Neural cell (in vitro differentiated cells): ENCODE measurements at regions not wholly inside any gene's neighbourhood (a gene's known extent, or its start where the extent isn't known, plus 50 kb on each side); places are given as distances from the start of the nearest gene placed in this dataset.

Experiments used
- H2AFZ ChIP-seq: fragments of 200-600, 300-800 bp; sonication (generic), shearing (Covaris generic); 2 replicates; pipeline ENCODE4 v1.6.0; 2014; ENCODE audit warnings: low read depth, mild to moderate bottlenecking, antibody characterized with exemption, low read length, moderate library complexity
- H3F3A ChIP-seq: fragments of 200-600 bp; shearing (Covaris generic); 2 replicates; pipeline ENCODE4 v1.6.1; 2016; ENCODE audit warnings: mild to moderate bottlenecking, moderate library complexity, mixed read lengths, antibody characterized with exemption, low read length; ENCODE audit not compliant: insufficient read depth, poor library complexity, severe bottlenecking
- H3K27ac ChIP-seq: fragments of 200-600, 300-800 bp; sonication (generic), shearing (Covaris generic); 2 replicates; pipeline ENCODE4 v1.5.1; 2014; ENCODE audit warnings: mild to moderate bottlenecking, low read length, moderate library complexity
- H3K27me3 ChIP-seq: fragments of 300-800, 200-600 bp; sonication (generic), shearing (Covaris generic); 2 replicates; pipeline ENCODE4 v1.6.0; 2014; ENCODE audit warnings: mild to moderate bottlenecking, low read depth, low read length, moderate library complexity; ENCODE audit not compliant: insufficient read depth
- H3K36me3 ChIP-seq: fragments of 300-800, 200-600 bp; sonication (generic), shearing (Covaris generic); 2 replicates; pipeline ENCODE4 v1.5.1; 2014; ENCODE audit warnings: mild to moderate bottlenecking, antibody characterized with exemption, low read length, moderate library complexity; ENCODE audit not compliant: insufficient read depth
- H3K4me2 ChIP-seq: fragments of 300-800, 200-600 bp; sonication (generic), shearing (Covaris generic); 2 replicates; pipeline ENCODE4 v1.6.0; 2014; ENCODE audit warnings: mild to moderate bottlenecking, low read length
- H3K4me3 ChIP-seq: fragments of 300-800, 200-600 bp; sonication (generic), shearing (Covaris generic); 2 replicates; pipeline ENCODE4 v1.5.1; 2014; ENCODE audit warnings: mild to moderate bottlenecking, low read length, moderate library complexity
- H3K79me2 ChIP-seq: fragments of 200-600 bp; shearing (Covaris generic); replicated peaks from 2 replicates; pipeline ENCODE4 v1.6.0; 2014; ENCODE audit warnings: mild to moderate bottlenecking, low read length, moderate library complexity; ENCODE audit not compliant: insufficient read depth
- H3K9ac ChIP-seq: fragments of 300-800, 200-600 bp; sonication (generic), shearing (Covaris generic); 2 replicates; pipeline ENCODE4 v1.6.1; 2016; ENCODE audit warnings: mild to moderate bottlenecking, low read length, mixed read lengths
- H3K9me2 ChIP-seq: fragments of 200-600 bp; shearing (Covaris generic); 2 replicates; pipeline ENCODE4 v1.6.1; 2016; ENCODE audit warnings: mild to moderate bottlenecking, low read length, mixed read lengths; ENCODE audit not compliant: insufficient read depth
- H3K9me3 ChIP-seq: fragments of 200-600, 300-800 bp; sonication (generic), shearing (Covaris generic); 2 replicates; pipeline ENCODE4 v1.6.1; 2016; ENCODE audit warnings: mild to moderate bottlenecking, mixed run types, low read length, moderate library complexity, mixed read lengths
- H4K20me1 ChIP-seq: fragments of 200-600 bp; shearing (Covaris generic); 2 replicates; pipeline ENCODE4 v1.6.1; 2016; ENCODE audit warnings: mild to moderate bottlenecking, mixed run types; ENCODE audit not compliant: insufficient read depth
- EP300 ChIP-seq: fragments of 450-650 bp; conservative IDR thresholded peaks from 2 replicates; pipeline ENCODE4 v1.6.1; 2014; ENCODE audit warnings: antibody characterized with exemption, mild to moderate bottlenecking, moderate library complexity; ENCODE audit not compliant: poor library complexity, severe bottlenecking
- EZH2 ChIP-seq: fragments of 200-600, 300-800 bp; shearing (Covaris generic), sonication (generic); IDR thresholded peaks from 2 replicates; pipeline ENCODE4 v1.6.1; 2014; ENCODE audit warnings: antibody characterized with exemption, low read length, borderline replicate concordance, mild to moderate bottlenecking; ENCODE audit not compliant: insufficient read depth, poor library complexity, severe bottlenecking
- MXI1 ChIP-seq: fragments of 450-650 bp; conservative IDR thresholded peaks from 2 replicates; pipeline ENCODE4 v1.6.1; 2014; ENCODE audit warnings: antibody characterized with exemption, mild to moderate bottlenecking; ENCODE audit not compliant: poor library complexity, severe bottlenecking
- POLR2AphosphoS5 ChIP-seq: IDR thresholded peaks from 2 replicates; pipeline ENCODE4 v1.6.1; 2012
- RAD21 ChIP-seq: fragments of 450-650 bp; conservative IDR thresholded peaks from 2 replicates; pipeline ENCODE4 v1.6.1; 2014; ENCODE audit warnings: antibody characterized with exemption, mild to moderate bottlenecking, moderate library complexity
- SMC3 ChIP-seq: fragments of 450-650 bp; conservative IDR thresholded peaks from 2 replicates; pipeline ENCODE4 v1.6.1; 2014; ENCODE audit warnings: antibody characterized with exemption, mild to moderate bottlenecking, moderate library complexity; ENCODE audit not compliant: poor library complexity
- TAF1 ChIP-seq: IDR thresholded peaks from 2 replicates; pipeline ENCODE4 v1.6.1; 2012; ENCODE audit warnings: low read depth
- TF ChIP-seq, protein P1 (sequence below): fragments of 450-650 bp; IDR thresholded peaks from 2 replicates; pipeline ENCODE4 v1.5.1; 2014; ENCODE audit warnings: antibody characterized with exemption, mild to moderate bottlenecking, moderate library complexity; ENCODE audit not compliant: poor library complexity, severe bottlenecking
- TF ChIP-seq, protein P2 (sequence below): IDR thresholded peaks from 2 replicates; pipeline ENCODE4 v1.6.1; 2012; ENCODE audit warnings: borderline replicate concordance

DNA sequence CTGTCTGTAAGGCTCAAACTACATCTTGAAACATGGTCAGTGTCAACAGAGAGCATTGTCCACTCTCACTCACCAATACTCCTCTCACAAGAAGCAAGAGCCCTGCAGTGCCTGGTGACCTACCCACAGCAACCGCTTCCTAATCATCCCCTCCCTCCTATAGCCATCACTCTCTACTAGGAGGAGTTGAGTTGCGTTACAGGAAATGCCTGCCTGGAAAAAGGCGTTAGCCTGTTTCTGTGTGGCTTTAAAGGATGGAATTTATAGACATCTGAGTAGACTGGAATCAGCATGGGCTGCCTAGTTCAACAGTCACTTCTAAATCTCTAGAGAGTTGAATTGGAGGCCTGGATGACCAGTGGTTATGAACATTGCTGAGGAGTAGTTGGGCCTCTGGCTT lies 108.3 kb upstream of the FER start:
- Histone ChIP-seq H3K9ac (no peak overlapping the region), H3F3A (no peaks in the 10 kb centered on the region), H3K9me2 (no peaks in the 10 kb centered on the region), H3K4me3 (no peak overlapping the region), H3K4me2 (no peak overlapping the region), H3K27me3 (no peaks in the 10 kb centered on the region), H2AFZ (no peak overlapping the region), H3K36me3 (no peaks in the 10 kb centered on the region), H4K20me1 (no peaks in the 10 kb centered on the region), H3K9me3 (no peaks in the 10 kb centered on the region), H3K79me2 (no peaks in the 10 kb centered on the region), H3K27ac (no peak overlapping the region)
- TF ChIP-seq SMC3, result no peak
- no peak for TF ChIP-seq EZH2
- no peak for TF ChIP-seq RAD21
- no peak for TF ChIP-seq MXI1
- no peak for TF ChIP-seq EP300
- TF ChIP-seq POLR2AphosphoS5, result no peak
- TF ChIP-seq, protein P1, sequence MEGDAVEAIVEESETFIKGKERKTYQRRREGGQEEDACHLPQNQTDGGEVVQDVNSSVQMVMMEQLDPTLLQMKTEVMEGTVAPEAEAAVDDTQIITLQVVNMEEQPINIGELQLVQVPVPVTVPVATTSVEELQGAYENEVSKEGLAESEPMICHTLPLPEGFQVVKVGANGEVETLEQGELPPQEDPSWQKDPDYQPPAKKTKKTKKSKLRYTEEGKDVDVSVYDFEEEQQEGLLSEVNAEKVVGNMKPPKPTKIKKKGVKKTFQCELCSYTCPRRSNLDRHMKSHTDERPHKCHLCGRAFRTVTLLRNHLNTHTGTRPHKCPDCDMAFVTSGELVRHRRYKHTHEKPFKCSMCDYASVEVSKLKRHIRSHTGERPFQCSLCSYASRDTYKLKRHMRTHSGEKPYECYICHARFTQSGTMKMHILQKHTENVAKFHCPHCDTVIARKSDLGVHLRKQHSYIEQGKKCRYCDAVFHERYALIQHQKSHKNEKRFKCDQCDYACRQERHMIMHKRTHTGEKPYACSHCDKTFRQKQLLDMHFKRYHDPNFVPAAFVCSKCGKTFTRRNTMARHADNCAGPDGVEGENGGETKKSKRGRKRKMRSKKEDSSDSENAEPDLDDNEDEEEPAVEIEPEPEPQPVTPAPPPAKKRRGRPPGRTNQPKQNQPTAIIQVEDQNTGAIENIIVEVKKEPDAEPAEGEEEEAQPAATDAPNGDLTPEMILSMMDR, result no peak
- TF ChIP-seq, protein P2, sequence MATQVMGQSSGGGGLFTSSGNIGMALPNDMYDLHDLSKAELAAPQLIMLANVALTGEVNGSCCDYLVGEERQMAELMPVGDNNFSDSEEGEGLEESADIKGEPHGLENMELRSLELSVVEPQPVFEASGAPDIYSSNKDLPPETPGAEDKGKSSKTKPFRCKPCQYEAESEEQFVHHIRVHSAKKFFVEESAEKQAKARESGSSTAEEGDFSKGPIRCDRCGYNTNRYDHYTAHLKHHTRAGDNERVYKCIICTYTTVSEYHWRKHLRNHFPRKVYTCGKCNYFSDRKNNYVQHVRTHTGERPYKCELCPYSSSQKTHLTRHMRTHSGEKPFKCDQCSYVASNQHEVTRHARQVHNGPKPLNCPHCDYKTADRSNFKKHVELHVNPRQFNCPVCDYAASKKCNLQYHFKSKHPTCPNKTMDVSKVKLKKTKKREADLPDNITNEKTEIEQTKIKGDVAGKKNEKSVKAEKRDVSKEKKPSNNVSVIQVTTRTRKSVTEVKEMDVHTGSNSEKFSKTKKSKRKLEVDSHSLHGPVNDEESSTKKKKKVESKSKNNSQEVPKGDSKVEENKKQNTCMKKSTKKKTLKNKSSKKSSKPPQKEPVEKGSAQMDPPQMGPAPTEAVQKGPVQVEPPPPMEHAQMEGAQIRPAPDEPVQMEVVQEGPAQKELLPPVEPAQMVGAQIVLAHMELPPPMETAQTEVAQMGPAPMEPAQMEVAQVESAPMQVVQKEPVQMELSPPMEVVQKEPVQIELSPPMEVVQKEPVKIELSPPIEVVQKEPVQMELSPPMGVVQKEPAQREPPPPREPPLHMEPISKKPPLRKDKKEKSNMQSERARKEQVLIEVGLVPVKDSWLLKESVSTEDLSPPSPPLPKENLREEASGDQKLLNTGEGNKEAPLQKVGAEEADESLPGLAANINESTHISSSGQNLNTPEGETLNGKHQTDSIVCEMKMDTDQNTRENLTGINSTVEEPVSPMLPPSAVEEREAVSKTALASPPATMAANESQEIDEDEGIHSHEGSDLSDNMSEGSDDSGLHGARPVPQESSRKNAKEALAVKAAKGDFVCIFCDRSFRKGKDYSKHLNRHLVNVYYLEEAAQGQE, result no peak
- no peak for TF ChIP-seq TAF1

DNA sequence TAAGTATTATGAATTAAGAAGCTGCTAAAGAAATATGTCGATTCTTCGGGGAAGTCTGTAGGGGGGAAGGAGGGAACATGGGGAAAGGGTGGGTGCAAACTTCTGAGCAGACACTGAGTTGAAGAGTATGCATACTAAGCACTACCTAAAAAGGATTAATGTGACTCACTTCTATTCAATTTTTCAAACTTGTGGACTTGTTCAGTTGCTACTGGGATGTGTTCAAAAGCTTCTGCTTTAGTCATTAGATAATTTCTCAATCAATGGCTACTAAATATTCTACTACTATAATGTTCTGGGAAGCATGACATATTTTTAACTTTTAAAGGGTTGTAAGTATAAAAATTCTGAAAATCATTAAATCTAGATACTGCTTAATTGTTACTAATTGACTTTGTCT lies 109.7 kb upstream of the FER start:
- no peaks in the 10 kb centered on the region for H3K27me3 ChIP-seq
- no peaks in the 10 kb centered on the region for H3K9me2 ChIP-seq
- H3K79me2 ChIP-seq, result no peaks in the 10 kb centered on the region
- H3K9ac ChIP-seq, result no peak overlapping the region
- no peak overlapping the region for H3K27ac ChIP-seq
- H3K4me2 ChIP-seq, result no peak overlapping the region
- no peaks in the 10 kb centered on the region for H3F3A ChIP-seq
- no peak for TF ChIP-seq POLR2AphosphoS5
- no peak for TF ChIP-seq TAF1
- no peak for TF ChIP-seq RAD21
- TF ChIP-seq EP300, result no peak
- TF ChIP-seq EZH2, result no peak
- no peak for TF ChIP-seq MXI1
- no peak overlapping the region for H2AFZ ChIP-seq
- H3K9me3 ChIP-seq, result no peaks in the 10 kb centered on the region
- no peaks in the 10 kb centered on the region for H3K36me3 ChIP-seq
- H3K4me3 ChIP-seq, result no peak overlapping the region
- no peaks in the 10 kb centered on the region for H4K20me1 ChIP-seq

DNA sequence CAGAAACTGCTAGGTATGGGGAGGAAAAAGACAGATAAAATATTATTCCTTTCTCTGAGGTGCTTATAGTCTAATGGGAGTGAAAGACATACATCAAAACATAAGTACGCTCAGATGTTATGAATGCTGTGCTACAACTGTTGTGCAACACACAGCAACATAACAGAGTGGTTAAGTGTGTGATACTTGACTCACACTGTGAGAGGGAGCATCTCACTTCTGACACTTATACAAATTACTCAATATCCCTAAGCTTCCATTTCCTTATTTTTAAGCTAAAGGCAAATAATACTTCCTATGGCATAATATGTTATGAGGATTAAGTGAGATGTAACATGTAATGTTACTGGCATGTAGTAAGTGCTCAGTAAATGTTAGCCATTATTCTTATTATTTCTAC lies 110.6 kb upstream of the FER start:
- H3K9ac ChIP-seq, result no peak overlapping the region
- H3K27ac ChIP-seq, result no peak overlapping the region
- H4K20me1 ChIP-seq, result no peaks in the 10 kb centered on the region
- no peaks in the 10 kb centered on the region for H3K9me3 ChIP-seq
- no peaks in the 10 kb centered on the region for H3K36me3 ChIP-seq
- no peak overlapping the region for H3K4me2 ChIP-seq
- no peak for TF ChIP-seq MXI1
- no peak overlapping the region for H2AFZ ChIP-seq
- H3F3A ChIP-seq, result no peaks in the 10 kb centered on the region
- H3K9me2 ChIP-seq, result no peaks in the 10 kb centered on the region
- H3K4me3 ChIP-seq, result no peak overlapping the region
- H3K27me3 ChIP-seq, result no peaks in the 10 kb centered on the region
- H3K79me2 ChIP-seq, result no peaks in the 10 kb centered on the region
